H9 (cell line): ENCODE measurements at regions not wholly inside any gene's neighbourhood (a gene's known extent, or its start where the extent isn't known, plus 50 kb on each side); places are given as distances from the start of the nearest gene placed in this dataset.

Experiments
- DNase-seq: peaks from one replicate; pipeline ENCODE4 v3.0.0-alpha.2; 2017
- H2AFZ ChIP-seq: one replicate; pipeline ENCODE4 v1.6.1; 2013; ENCODE audit warnings: mild to moderate bottlenecking, low read length, control low read depth, moderate library complexity
- H2AK5ac ChIP-seq: 2 replicates; pipeline ENCODE4 v1.6.1; 2013; ENCODE audit warnings: low read length, control low read depth, mixed read lengths; ENCODE audit not compliant: insufficient read length
- H2BK120ac ChIP-seq: one replicate; pipeline ENCODE4 v1.6.1; 2013; ENCODE audit warnings: low read depth, mild to moderate bottlenecking, low read length, control low read depth, inconsistent platforms; ENCODE audit not compliant: poor library complexity, severe bottlenecking
- H2BK12ac ChIP-seq: 2 replicates; pipeline ENCODE4 v1.6.1; 2013; ENCODE audit warnings: low read length, control low read depth, mixed read lengths, low read depth; ENCODE audit not compliant: insufficient read length
- H2BK15ac ChIP-seq: 2 replicates; pipeline ENCODE4 v1.6.1; 2013; ENCODE audit warnings: low read depth, low read length, control low read depth
- H2BK20ac ChIP-seq: one replicate; pipeline ENCODE4 v1.6.1; 2013; ENCODE audit warnings: low read depth, mild to moderate bottlenecking, low read length, control low read depth, inconsistent platforms; ENCODE audit not compliant: poor library complexity, severe bottlenecking
- H2BK5ac ChIP-seq: 2 replicates; pipeline ENCODE4 v1.6.1; 2013; ENCODE audit warnings: low read length, control low read depth, mixed read lengths; ENCODE audit not compliant: insufficient read length
- H3K14ac ChIP-seq: 2 replicates; pipeline ENCODE4 v1.6.1; 2013; ENCODE audit warnings: low read length, control low read depth; ENCODE audit not compliant: insufficient read depth
- H3K18ac ChIP-seq: 2 replicates; pipeline ENCODE4 v1.6.1; 2013; ENCODE audit warnings: low read depth, mild to moderate bottlenecking, mixed read lengths, low read length, control low read depth; ENCODE audit not compliant: insufficient read length
- H3K23ac ChIP-seq: 2 replicates; pipeline ENCODE4 v1.6.1; 2013; ENCODE audit warnings: low read length, control low read depth, mixed read lengths, low read depth; ENCODE audit not compliant: insufficient read length
- H3K23me2 ChIP-seq: 2 replicates; pipeline ENCODE4 v1.6.1; 2013; ENCODE audit warnings: low read depth, mild to moderate bottlenecking, mixed read lengths, low read length, control low read depth; ENCODE audit not compliant: insufficient read length, poor library complexity, severe bottlenecking
- H3K27ac ChIP-seq: 2 replicates; pipeline ENCODE4 v1.5.1; 2013; ENCODE audit warnings: low read length, control low read depth, mixed read lengths, low read depth; ENCODE audit not compliant: insufficient read length
- H3K27me3 ChIP-seq: 2 replicates; pipeline ENCODE4 v1.6.1; 2013; ENCODE audit warnings: low read length, control low read depth, inconsistent platforms; ENCODE audit not compliant: insufficient read depth
- H3K4ac ChIP-seq: 2 replicates; pipeline ENCODE4 v1.6.1; 2013; ENCODE audit warnings: low read depth, mild to moderate bottlenecking, control low read depth, inconsistent platforms, low read length, moderate library complexity
- H3K4me1 ChIP-seq: 2 replicates; pipeline ENCODE4 v1.6.1; 2013; ENCODE audit warnings: low read length, control low read depth, inconsistent platforms; ENCODE audit not compliant: insufficient read depth
- H3K4me2 ChIP-seq: 2 replicates; pipeline ENCODE4 v1.6.1; 2013; ENCODE audit warnings: low read length, control low read depth, mixed read lengths; ENCODE audit not compliant: insufficient read length, insufficient read depth
- H3K56ac ChIP-seq: 2 replicates; pipeline ENCODE4 v1.6.1; 2013; ENCODE audit warnings: low read depth, mild to moderate bottlenecking, mixed read lengths, low read length, control low read depth; ENCODE audit not compliant: insufficient read length
- H3K79me1 ChIP-seq: 2 replicates; pipeline ENCODE4 v1.6.1; 2013; ENCODE audit warnings: low read depth, mild to moderate bottlenecking, moderate library complexity, low read length, control low read depth, inconsistent platforms; ENCODE audit not compliant: insufficient read depth, poor library complexity, severe bottlenecking
- H3K79me2 ChIP-seq: 2 replicates; pipeline ENCODE4 v1.6.1; 2013; ENCODE audit warnings: low read length, control low read depth, inconsistent platforms; ENCODE audit not compliant: insufficient read depth
- H3K9ac ChIP-seq: 2 replicates; pipeline ENCODE4 v1.6.1; 2013; ENCODE audit warnings: low read length, control low read depth, mixed read lengths; ENCODE audit not compliant: insufficient read length; ENCODE audit errors: extremely low read depth
- H3K9me3 ChIP-seq: one replicate; pipeline ENCODE4 v1.6.1; 2013; ENCODE audit warnings: low read depth, low read length, inconsistent platforms; ENCODE audit not compliant: control insufficient read depth
- H3T11ph ChIP-seq: one replicate; pipeline ENCODE4 v1.6.1; 2013; ENCODE audit warnings: mild to moderate bottlenecking, low read length, control low read depth, inconsistent platforms
- H4K20me1 ChIP-seq: one replicate; pipeline ENCODE4 v1.6.1; 2013; ENCODE audit not compliant: control insufficient read depth, insufficient read length, insufficient read depth
- H4K5ac ChIP-seq: 2 replicates; pipeline ENCODE4 v1.6.1; 2013; ENCODE audit warnings: low read depth, mild to moderate bottlenecking, mixed read lengths, low read length, control low read depth; ENCODE audit not compliant: insufficient read length
- H4K8ac ChIP-seq: replicated peaks from 2 replicates; pipeline ENCODE4 v1.6.1; 2013; ENCODE audit warnings: low read length, control low read depth, mixed read lengths, low read depth; ENCODE audit not compliant: insufficient read length
- H4K91ac ChIP-seq: 2 replicates; pipeline ENCODE4 v1.6.1; 2013; ENCODE audit warnings: low read depth, mild to moderate bottlenecking, moderate library complexity, mixed read lengths, low read length, control low read depth; ENCODE audit not compliant: insufficient read length
- H3K27ac Mint-ChIP-seq, 3 experiments: 2 replicates in 2 of 3; 3 replicates in 1 of 3; pipeline ENCODE4 v1.8.0; 2020 to 2021; ENCODE audit warnings: mixed read lengths in 3 of 3, mild to moderate bottlenecking in 1 of 3, moderate library complexity in 1 of 3
- H3K27me3 Mint-ChIP-seq: 2 replicates; pipeline ENCODE4 v1.8.0; 2021; ENCODE audit warnings: low read depth, mild to moderate bottlenecking, moderate library complexity, mixed read lengths
- H3K36me3 Mint-ChIP-seq, 3 experiments: 2 replicates in 2 of 3; 3 replicates in 1 of 3; pipeline ENCODE4 v1.8.0; 2020 to 2021; ENCODE audit warnings: low read depth in 3 of 3, mixed read lengths in 3 of 3; ENCODE audit not compliant: insufficient read depth in 1 of 3
- H3K4me1 Mint-ChIP-seq, 2 experiments: 2 replicates each; pipeline ENCODE4 v1.8.0; 2020; ENCODE audit warnings: mixed read lengths in 2 of 2
- H3K4me3 Mint-ChIP-seq, 2 experiments: 2 replicates in 1 of 2; 3 replicates in 1 of 2; pipeline ENCODE4 v1.8.0; 2020 to 2021; ENCODE audit warnings: mild to moderate bottlenecking in 2 of 2, mixed read lengths in 2 of 2, moderate library complexity in 1 of 2
- H3K9me3 Mint-ChIP-seq, 2 experiments: 2 replicates in 1 of 2; 3 replicates in 1 of 2; pipeline ENCODE4 v1.8.0; 2020; ENCODE audit warnings: mild to moderate bottlenecking in 2 of 2, mixed read lengths in 2 of 2, moderate library complexity in 1 of 2
- WGBS: extraction: QIAGEN DNeasy Blood & Tissue Kit; methylation state at CpG from one replicate; pipeline ENCODE4 v1.1.7; 2013; ENCODE audit warnings: missing lambda C conversion rate, low lambda C conversion rate, mixed read lengths; ENCODE audit not compliant: insufficient read length; ENCODE audit errors: extremely low coverage; 5-methylcytosine and 5-hydroxymethylcytosine counted together
- TF ChIP-seq, protein P1 (sequence below): fragments of 200-600 bp; sonication (generic); conservative IDR thresholded peaks from 3 replicates; pipeline ENCODE4 v1.8.0; 2021; ENCODE audit warnings: antibody characterized with exemption, mild to moderate bottlenecking

DNA sequence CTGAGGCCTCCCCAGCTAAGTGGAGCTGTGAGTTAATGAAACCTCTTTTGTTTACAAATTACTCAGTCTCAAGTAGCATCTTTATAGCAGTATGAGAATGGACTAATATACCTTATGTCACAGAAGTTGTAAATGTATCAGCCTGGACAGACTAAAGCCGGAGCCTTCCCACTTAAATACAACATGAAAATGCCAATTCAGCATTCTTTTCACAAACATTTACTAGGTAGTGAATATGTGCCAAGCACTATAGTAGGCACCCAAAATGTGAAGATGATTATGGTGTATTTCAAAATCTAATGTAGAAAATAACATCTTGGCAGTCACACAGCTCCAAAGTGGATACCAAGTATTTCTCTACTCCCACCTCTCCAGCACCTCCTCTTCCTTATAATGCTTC lies 693.0 kb downstream of the KCNJ2 start:
- DNase-seq, result no peak
- Histone ChIP-seq H3K23ac (no peak overlapping the region), H4K20me1 (no peaks in the 10 kb centered on the region), H2BK20ac (no peak overlapping the region), H3K14ac (no peak overlapping the region), H2AFZ (no peak overlapping the region), H3K4me1 (no peaks in the 10 kb centered on the region), H3K4me2 (no peak overlapping the region), H2BK5ac (no peak overlapping the region), H2BK15ac (no peak overlapping the region), H4K5ac (no peak overlapping the region), H3K27me3 (no peaks in the 10 kb centered on the region), H3K18ac (no peak overlapping the region), H3K4ac (no peak overlapping the region), H3K79me2 (no peaks in the 10 kb centered on the region), H2BK12ac (no peak overlapping the region), H4K8ac (no peak overlapping the region), H2AK5ac (no peak overlapping the region), H3K79me1 (no peaks in the 10 kb centered on the region), H3K9me3 (peaks cover 5% of the 10 kb centered on the region), H3K56ac (no peak overlapping the region), H3T11ph (no peak overlapping the region), H3K9ac (no peak overlapping the region), H4K91ac (no peak overlapping the region), H2BK120ac (no peak overlapping the region), H3K27ac (no peak overlapping the region), H3K23me2 (no peaks in the 10 kb centered on the region)
- Mint-ChIP-seq H3K27me3 (no peaks in the 10 kb centered on the region), H3K4me3 (no peak overlapping the region), H3K4me1 (no peaks in the 10 kb centered on the region), H3K36me3 (peaks cover 21 to 41% (median 29%) of the 10 kb centered on the region in 3 experiments), H3K27ac (no peak overlapping the region), H3K9me3 (peaks cover 36 to 48% of the 10 kb centered on the region in 2 experiments)
- no CpG with 5 or more reads among the region's 1 CpG for WGBS
- TF ChIP-seq, protein P1, sequence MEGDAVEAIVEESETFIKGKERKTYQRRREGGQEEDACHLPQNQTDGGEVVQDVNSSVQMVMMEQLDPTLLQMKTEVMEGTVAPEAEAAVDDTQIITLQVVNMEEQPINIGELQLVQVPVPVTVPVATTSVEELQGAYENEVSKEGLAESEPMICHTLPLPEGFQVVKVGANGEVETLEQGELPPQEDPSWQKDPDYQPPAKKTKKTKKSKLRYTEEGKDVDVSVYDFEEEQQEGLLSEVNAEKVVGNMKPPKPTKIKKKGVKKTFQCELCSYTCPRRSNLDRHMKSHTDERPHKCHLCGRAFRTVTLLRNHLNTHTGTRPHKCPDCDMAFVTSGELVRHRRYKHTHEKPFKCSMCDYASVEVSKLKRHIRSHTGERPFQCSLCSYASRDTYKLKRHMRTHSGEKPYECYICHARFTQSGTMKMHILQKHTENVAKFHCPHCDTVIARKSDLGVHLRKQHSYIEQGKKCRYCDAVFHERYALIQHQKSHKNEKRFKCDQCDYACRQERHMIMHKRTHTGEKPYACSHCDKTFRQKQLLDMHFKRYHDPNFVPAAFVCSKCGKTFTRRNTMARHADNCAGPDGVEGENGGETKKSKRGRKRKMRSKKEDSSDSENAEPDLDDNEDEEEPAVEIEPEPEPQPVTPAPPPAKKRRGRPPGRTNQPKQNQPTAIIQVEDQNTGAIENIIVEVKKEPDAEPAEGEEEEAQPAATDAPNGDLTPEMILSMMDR, result no peak
